Hindlimb muscle (tissue), 1 donor: ENCODE measurements at regions not wholly inside any gene's neighbourhood (a gene's known extent, or its start where the extent isn't known, plus 50 kb on each side); places are given as distances from the start of the nearest gene placed in this dataset.
A peak's percentile ranks its signal among the peaks of the same experiment; 100 is the strongest.
"Not testable (repeated sequence)": the region's sequence is repeated elsewhere in the genome, so short reads cannot be mapped to it uniquely, and the experiment has no call there.

Source experiments
- DNase-seq: peaks from one replicate; pipeline ENCODE4 v3.0.0-alpha.2; 2013

DNA sequence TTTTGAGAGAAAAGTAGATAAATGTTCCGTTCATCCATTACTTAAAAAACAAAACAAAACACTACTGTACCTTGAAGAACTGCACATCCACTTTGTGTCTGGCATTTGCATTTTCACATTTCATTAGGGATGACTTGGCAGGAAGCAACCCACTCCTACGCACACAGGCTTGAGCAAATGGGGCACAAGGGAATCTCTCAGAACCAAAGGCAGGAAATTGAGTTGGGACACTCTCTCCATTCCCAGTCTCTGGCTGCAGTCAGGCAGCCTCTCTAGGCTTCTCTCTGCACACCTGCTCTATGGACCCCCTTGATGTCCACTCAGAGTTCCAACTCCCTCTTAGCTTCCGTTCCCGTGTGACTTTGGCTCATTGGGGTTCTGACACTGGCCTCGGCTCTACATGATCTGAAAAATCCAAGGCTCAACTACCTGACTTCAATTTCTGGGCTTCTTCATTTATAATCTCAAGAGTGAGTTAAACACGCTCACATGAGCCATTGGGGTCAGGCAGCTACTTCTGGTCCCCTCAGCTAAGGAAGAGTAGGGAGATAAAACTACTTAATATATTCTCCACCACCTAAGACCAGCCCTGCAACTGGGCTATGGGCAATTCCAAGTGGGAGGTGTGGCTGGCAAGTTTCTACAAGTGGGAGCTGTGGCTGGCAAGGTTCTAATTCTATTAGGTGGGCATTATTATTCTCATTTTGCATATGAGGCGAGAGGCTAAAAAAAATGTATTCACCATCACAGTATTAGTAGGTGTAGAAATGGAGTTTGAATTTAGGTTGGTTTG, 251.9 kb downstream of the SOD2 start:
- peak; percentile 76 for DNase-seq

GRCh38 chr6:159440349-159440748, 252.7 kb downstream of the SOD2 start:
- no peak for DNase-seq

GRCh38 chr6:159439651-159440050, 253.4 kb downstream of the SOD2 start:
- no peak for DNase-seq

- no peak for DNase-seq
These were observed 254.9 kb downstream of the SOD2 start for GRCh38 chr6:159438106-159438505.

- no peak for DNase-seq
These were observed 256.5 kb downstream of the SOD2 start for GRCh38 chr6:159436581-159436980.

GRCh38 chr6:159435701-159436100, 257.3 kb downstream of the SOD2 start:
- DNase-seq = no peak

DNA sequence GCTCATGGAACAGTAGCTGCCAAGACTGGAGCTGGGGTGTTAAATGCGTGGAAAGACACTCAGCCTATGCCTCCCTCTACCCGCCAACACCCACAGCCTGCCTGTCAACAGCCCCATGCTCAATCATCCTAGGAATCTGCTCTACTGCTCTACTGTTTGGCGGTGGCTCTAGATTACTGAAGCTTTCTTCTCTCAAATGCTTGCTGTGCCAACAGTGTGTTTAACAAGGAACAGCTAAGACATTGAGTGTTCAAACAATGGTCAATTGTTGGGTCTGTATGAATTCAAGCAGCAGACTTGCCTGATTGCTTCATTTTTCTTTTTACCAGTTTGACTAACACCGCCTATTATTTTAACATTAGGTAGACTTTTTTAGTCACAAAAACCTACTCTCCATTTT, 258.6 kb downstream of the SOD2 start:
- DNase-seq = no peak

DNA sequence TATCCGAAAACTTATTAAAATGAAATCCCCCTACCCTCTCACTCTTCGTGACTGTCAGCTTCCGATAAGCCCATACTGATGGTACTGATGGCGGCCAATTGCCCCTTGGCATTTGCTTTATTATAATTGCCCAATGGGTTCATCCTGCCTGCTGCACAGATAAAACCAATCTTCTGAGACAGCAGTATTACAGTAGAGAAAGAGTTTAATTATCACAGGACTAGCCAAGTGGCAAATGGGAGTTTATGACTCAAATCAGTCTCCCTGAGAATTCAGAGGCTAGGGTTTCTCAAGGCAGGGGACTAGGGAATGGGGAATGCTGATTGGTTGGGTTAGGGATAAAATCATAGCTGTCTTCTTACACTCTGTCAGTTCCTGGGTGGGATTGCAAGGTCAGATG, 259.5 kb downstream of the SOD2 start:
- DNase-seq = no peak

DNA sequence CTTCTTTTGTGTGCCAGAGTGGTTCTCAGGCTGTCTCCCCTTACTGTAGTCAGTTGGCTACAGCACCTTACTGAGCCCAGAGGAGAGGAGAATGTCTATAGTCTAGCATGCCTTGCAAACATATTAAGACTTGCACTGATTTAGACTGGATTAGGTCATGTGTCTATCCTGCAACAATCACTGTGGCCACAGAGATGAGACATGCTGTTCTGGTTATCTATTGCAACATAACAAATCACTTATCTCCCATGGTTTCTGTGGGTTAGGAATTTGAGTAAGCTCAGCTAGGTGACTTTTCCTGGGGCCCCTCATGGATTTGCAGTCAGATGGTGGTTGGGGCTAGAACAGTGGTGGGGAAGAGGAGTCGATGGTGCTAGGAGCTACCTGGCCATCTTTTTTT, 261.3 kb downstream of the SOD2 start:
- DNase-seq = no peak

DNA sequence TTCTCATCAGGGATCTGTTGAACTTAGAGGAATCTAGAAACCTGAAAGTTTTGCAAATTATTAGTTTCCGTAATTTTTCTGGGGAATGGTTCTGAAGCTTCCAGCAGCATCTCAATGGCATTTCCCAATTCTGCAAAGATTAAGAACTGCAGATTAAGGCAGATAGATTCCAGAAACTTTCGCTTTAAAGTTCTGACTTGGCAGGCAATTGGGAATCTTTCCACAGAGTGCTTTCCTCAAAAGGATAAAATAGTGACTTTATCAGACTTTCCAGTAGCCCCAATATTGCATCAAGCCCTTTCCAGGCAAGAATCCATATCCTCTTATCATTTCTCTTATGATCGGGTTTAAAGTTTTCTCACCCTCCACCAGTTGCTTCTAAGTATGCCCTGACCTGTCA, 261.1 kb downstream of the FNDC1 start:
- DNase-seq = no peak

- no peak for DNase-seq
These were observed 260.2 kb downstream of the FNDC1 start for GRCh38 chr6:159429433-159429832.

DNA sequence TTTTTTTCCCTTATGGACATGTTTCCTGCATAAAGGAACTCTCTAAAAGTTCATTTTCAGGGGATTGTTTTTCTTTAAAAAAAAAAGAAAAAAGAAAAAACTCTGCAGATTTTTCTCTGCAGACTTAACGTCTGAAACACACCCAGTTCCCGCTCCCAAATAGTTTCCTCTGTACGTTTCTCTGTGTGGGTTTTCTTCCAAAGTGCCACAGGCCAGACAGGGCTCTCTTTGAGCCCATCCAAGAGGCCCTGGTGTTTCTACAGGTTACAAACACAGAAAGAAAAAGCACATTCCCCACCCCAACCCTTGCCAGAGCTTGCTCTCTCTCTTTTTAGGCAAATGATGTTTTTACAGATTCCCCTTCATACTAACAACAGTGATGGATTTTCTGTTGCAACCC, 258.6 kb downstream of the FNDC1 start:
- DNase-seq = peak; percentile 67

DNA sequence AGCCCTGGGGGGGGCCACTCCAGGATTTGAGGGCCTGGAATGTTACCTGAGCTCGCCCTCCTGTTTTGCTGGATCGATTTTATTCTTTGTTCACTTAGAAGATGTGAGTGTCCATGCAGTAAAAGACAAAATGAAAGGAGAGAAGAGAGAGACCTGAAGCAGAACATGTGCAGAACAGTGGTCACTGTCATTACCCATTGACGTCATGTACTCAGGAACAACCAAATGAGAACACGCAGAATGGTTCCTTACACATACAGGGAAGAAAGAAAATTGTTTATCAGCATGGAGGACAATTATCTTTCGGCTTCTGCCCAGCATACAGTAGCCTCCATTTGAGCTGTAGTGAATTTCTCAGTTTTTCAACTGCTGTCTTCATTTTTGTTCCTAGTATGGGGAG, 258.1 kb downstream of the FNDC1 start:
- DNase-seq = no peak

GRCh38 chr6:159425421-159425820, 256.2 kb downstream of the FNDC1 start:
- DNase-seq = no peak

DNA sequence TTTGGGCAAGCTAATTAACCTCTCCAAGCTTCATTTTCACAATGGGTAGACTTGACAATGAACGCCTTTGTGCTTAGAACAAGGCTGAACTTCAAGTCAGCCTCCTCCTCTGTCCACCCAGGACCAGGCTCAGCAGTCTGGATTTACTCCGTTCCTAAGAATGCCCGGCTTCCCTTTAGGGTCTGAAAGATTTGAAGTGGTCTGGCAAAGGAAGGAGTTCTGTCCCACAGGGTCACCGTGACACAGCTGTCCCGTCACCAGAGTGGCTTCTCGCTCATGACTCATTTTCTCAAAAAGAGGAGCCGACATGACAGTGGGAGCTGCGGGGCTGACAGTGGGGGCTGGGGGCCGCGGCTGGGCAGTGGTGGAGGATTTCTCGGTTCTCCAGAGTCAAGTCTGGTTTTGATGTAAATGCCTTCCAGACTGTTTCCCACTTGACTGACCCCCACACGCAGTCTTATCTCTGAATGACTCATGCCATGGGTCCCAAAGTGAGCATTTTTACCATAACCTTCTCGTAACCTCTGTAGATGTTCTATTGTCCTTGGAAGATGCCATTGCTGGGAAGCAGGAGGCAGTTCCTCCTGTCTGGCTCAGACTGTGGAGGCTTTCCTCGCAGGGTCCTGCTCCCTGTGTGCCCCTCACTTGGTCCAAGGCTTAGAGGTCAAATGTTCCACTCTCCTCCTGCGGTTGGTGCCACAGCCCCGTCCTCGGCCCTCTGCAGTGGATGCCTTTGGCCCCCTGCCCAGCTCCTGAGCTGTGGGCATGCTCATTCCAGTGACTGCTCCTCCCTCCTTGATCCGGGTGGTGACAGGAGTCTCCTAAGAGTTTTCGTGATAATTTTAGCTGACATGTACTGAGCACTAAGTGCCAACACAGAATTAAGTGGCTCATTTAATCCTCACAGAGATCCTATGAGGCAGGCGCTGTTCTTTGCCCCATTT, 253.1 kb downstream of the FNDC1 start:
- DNase-seq = no peak

GRCh38 chr6:159421586-159421985, 252.4 kb downstream of the FNDC1 start:
- DNase-seq = no peak

DNA sequence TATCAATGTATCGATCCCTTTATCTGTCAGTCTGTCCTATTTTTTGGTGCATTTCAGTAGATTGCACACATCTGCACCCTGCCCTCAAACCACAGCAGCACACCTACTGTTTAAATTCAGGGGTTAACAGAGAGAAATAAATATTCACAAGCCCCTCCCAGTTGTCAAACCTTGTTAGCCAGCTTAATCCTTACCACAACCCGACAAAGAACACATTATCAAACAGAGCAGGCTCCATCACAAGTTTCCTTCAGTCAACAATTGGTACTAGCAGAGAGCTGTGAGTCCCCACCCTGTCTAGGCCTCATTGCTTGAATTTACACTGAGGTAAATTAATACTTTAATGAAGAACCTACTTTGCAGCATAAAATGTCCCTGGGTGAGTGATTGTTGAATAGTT, 249.8 kb downstream of the FNDC1 start:
- DNase-seq = no peak

- DNase-seq = no peak
These were observed 247.8 kb downstream of the FNDC1 start for GRCh38 chr6:159416891-159417560.

GRCh38 chr6:159415540-159415939, 246.3 kb downstream of the FNDC1 start:
- DNase-seq = no peak

DNA sequence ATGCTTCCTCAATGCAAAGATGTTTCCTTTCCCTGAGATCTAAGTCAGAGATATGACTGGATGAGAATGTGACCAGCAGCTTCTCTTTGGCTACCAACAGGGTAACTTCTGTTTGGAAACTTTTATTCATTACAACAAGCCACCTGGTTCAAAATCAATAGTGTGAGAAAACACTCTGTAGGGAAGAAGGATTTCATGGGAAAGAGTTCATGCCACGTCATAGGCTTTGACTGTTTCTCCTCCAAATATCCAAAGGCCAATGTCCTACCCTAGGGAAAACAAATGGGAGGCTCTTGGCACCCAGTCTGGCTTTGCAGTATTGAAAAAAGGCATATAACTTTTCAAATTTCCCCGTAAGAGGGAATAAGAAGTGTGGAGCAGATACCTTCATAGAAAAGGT, 245.5 kb downstream of the FNDC1 start:
- no peak for DNase-seq

DNA sequence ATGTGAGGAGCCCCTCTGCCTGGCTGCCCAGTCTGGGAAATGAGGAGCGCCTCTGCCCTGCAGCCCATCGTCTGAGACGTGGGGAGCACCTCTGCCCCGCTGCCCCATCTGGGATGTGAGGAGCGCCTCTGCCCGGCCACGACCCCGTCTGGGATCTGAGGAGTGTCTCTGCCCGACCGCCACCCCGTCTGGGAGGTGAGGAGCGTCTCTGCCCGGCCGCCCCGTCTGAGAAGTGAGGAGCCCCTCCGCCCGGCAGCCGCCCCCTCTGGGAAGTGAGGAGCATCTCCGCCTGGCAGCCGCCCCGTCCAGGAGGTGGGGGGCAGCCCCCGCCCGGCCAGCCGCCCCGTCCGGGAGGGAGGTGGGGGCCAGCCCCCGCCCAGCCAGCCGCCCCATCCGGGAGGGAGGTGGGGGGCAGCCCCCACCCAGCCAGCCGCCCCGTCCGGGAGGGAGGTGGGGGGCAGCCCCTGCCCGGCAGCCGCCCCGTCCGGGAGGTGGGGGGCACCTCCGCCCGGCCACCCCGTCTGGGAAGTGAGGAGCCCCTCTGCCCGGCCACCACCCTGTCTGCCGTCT, 238.1 kb downstream of the FNDC1 start:
- not testable (repeated sequence) for DNase-seq

- DNase-seq = no peak
These were observed 235.1 kb downstream of the FNDC1 start for GRCh38 chr6:159404296-159404695.

- DNase-seq = no peak
These were observed 231.6 kb downstream of the FNDC1 start for GRCh38 chr6:159400826-159401225.
